ENCODE measurements at regions not wholly inside any gene's neighbourhood (a gene's known extent, or its start where the extent isn't known, plus 50 kb on each side); places are given as distances from the start of the nearest gene placed in this dataset.

DNA sequence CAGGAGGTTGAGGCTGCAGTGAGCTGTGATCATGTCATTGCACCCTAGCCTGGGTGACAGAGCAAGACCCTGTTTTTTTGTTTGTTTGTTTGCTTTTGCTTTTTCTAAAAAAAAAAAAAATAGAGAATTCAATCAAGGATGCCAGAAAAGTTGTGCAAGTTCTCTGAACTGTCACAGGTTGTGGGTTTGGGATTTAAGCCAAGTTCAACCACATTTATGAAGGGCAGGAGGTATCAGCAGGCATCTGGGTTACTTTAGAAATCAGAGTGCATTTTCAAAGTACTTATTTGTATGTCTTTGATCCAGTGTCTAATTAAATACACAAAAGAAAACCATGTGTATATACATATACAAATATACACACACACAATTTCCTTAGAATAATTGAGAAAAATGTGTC, 151.2 kb upstream of the MINDY3 start:
- TF ChIP-seq POLR2AphosphoS5 (IDR thresholded peaks at IDR 0.05; ENCODE audit: control insufficient read depth, insufficient read depth, low read depth, low read length) (no peak), HIVEP1 (CRISPR knock-in tag; IDR thresholded peaks at IDR 0.05) (no peak), ZBTB7A (IDR thresholded peaks at IDR 0.05; ENCODE audit: borderline replicate concordance, control insufficient read depth, low read depth, low read length) (no peak), SNIP1 (IDR thresholded peaks at IDR 0.05; ENCODE audit: low read depth) (no peak), RFX5 (IDR thresholded peaks at IDR 0.05; ENCODE audit: low read depth, low read length) (no peak), CBFA2T2 (conservative IDR thresholded peaks at IDR 0.05) (no peak), NCOR1 (IDR thresholded peaks at IDR 0.05) (no peak), TBL1XR1 (IDR thresholded peaks at IDR 0.05; ENCODE audit: low read length in 2 of 2) (no peak)
